ENCODE measurements at regions not wholly inside any gene's neighbourhood (a gene's known extent, or its start where the extent isn't known, plus 50 kb on each side); places are given as distances from the start of the nearest gene placed in this dataset.

DNA sequence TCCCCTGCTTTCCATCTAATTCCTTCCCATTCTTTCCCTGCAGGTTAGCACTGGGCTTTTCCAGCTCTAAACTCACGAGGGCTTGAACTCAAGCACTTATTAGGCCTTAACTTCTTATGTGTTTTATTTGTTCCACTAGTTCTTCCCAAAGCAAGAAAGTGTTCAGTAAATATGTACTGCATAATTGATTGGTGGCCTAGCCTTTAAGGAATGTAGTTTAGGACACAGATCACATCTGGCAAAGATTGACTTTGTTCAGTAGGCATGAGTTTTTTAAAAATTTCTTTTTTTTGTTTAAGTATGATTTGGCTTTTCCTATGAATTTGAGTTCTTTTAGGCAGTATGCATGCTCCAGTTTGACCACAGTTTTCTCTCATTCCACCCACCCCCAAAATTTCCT, 285.2 kb downstream of the NPR3 start:
- H3K36me3 ChIP-seq (ENCODE audit: insufficient read depth in 1 of 2, low read depth in 1 of 2) = no peaks in the 10 kb centered on the region
- peaks cover 11% of the 10 kb centered on the region for H3K9me3 ChIP-seq
- no peaks in the 10 kb centered on the region for H3K4me1 ChIP-seq
- DNase-seq (no peak), ATAC-seq (no peak)
- no peak overlapping the region for H3K4me3 ChIP-seq
- no peaks in the 10 kb centered on the region for H3K27me3 ChIP-seq (ENCODE audit: insufficient read depth in 3 of 3, low read length in 2 of 3)
- TF ChIP-seq, protein P1, sequence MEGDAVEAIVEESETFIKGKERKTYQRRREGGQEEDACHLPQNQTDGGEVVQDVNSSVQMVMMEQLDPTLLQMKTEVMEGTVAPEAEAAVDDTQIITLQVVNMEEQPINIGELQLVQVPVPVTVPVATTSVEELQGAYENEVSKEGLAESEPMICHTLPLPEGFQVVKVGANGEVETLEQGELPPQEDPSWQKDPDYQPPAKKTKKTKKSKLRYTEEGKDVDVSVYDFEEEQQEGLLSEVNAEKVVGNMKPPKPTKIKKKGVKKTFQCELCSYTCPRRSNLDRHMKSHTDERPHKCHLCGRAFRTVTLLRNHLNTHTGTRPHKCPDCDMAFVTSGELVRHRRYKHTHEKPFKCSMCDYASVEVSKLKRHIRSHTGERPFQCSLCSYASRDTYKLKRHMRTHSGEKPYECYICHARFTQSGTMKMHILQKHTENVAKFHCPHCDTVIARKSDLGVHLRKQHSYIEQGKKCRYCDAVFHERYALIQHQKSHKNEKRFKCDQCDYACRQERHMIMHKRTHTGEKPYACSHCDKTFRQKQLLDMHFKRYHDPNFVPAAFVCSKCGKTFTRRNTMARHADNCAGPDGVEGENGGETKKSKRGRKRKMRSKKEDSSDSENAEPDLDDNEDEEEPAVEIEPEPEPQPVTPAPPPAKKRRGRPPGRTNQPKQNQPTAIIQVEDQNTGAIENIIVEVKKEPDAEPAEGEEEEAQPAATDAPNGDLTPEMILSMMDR (IDR thresholded peaks at IDR 0.05) = no peak
- no peak overlapping the region for H3K27ac ChIP-seq
- intact Hi-C loops (cut with DNase I) = no loop called here
- WGBS, 3 donors = 67 to 71% (median 71%) methylated on average over 1 of the region's 1 CpG

DNA sequence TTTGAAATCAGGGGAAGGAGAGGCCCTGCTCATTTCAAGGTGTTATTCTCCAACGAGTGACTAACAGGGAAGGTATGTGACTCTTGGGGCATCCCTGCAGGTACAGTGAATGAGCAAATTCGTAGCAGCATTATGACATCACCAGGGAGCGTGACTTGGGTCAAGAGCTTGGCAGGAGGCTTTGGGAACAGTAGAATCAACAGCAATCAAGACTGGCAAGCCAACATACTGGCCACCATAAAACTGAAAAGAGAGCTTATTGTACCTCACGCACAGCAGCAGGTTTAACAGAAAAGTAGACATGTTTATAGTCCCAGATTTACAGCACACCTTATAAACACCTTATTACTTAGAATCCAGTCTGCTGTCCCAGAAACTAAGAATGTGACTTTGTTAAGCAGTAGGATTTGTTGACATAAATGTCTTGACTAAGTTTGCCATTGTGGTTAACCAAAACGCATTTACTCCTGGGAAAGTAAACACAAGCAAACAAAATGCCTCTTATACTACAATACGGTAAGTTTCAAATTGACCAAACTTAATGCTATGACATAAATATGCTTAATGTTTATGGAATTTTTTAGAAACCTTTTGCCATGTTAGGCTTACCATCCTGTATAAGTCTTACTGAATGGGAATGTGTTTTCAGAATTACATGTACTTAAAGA, 297.8 kb downstream of the NPR3 start:
- H3K9me3 ChIP-seq = peaks cover 5% of the 10 kb centered on the region
- intact Hi-C loops (cut with DNase I) = no loop called here
- TF ChIP-seq, protein P1 (IDR thresholded peaks at IDR 0.05) = no peak
- H3K27me3 ChIP-seq (ENCODE audit: insufficient read depth in 3 of 3, low read length in 2 of 3) = no peaks in the 10 kb centered on the region
- 58 to 64% (median 62%) methylated on average over 6 of the region's 6 CpGs for WGBS, 3 donors
- no peaks in the 10 kb centered on the region for H3K36me3 ChIP-seq (ENCODE audit: insufficient read depth in 1 of 2, low read depth in 1 of 2)
- ATAC-seq (no peak), DNase-seq (no peak)
- H3K4me1 ChIP-seq = no peaks in the 10 kb centered on the region
- no peak overlapping the region for H3K4me3 ChIP-seq
- H3K27ac ChIP-seq = no peak overlapping the region

DNA sequence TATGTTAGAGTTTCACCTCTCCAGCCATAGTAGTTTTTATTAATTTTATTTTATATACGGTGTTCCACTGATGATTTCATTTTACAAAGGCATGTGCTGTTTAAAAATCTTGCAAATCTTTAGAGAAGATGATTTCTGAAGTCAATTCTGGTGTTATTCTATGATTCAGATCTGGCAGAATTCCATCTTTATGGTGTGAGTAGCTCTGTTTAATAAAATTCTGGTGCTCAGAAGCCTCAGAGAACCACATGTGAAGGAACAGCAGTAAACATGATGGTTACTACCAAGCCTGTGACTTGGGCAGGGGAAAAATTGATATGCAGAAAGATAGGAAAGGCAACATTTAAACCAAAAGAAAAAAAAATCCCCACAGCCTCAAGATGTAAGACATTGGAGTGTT, 299.7 kb downstream of the NPR3 start:
- TF ChIP-seq, protein P1 (IDR thresholded peaks at IDR 0.05) = no peak
- Histone ChIP-seq H3K27me3 (ENCODE audit: insufficient read depth in 3 of 3, low read length in 2 of 3) (no peaks in the 10 kb centered on the region), H3K9me3 (peaks cover 8% of the 10 kb centered on the region), H3K36me3 (ENCODE audit: insufficient read depth in 1 of 2, low read depth in 1 of 2) (no peaks in the 10 kb centered on the region), H3K27ac (no peak overlapping the region), H3K4me1 (no peaks in the 10 kb centered on the region), H3K4me3 (no peak overlapping the region)
- DNase-seq (no peak), ATAC-seq (no peak)
- WGBS, 3 donors = 63 to 87% (median 76%) methylated on average over 1 of the region's 1 CpG
- intact Hi-C loops (cut with DNase I) = no loop called here

DNA sequence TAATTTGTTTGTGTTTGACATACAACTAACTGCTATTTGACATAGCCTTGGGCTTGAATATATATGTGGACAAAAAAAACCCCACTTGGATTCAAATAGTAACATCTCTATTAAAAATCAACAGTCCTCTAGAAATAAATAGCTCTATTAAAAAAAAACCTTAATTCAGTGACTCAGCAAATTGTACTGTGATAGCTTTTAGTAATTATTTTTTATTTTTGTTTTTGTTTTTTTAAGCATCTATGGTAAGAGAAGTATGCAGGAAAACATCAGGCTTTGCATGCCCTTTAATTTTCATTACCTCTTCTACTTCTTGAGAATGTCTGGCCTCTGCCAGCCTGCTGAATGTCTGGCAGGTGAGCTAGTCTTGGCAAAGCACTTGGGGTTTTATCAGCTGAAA, 300.7 kb downstream of the NPR3 start:
- H3K4me3 ChIP-seq = no peak overlapping the region
- H3K27ac ChIP-seq = no peak overlapping the region
- intact Hi-C loops (cut with DNase I) = no loop called here
- peaks cover 8% of the 10 kb centered on the region for H3K9me3 ChIP-seq
- TF ChIP-seq, protein P1 (IDR thresholded peaks at IDR 0.05) = no peak
- H3K27me3 ChIP-seq (ENCODE audit: insufficient read depth in 3 of 3, low read length in 2 of 3) = no peaks in the 10 kb centered on the region
- H3K36me3 ChIP-seq (ENCODE audit: insufficient read depth in 1 of 2, low read depth in 1 of 2) = no peaks in the 10 kb centered on the region
- ATAC-seq = no peak
- H3K4me1 ChIP-seq = no peaks in the 10 kb centered on the region
- no peak for DNase-seq

DNA sequence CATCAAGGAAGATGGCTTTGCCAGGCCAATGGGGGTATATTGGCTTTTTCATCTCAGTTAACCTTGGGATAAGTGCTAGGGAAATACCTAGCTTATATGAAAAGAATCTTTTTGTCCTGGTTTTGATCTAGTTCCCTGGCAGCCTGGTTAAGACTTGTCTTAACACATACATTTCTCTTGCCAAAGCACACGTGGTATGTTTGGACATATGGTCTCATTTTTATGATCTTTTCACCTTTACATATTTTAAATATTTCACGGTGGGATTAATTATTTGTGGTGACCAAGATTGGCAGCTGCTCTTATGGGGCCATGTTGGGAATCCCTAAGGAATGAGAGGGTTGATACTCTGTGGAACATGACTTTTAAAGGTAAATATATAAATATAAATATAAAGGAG, 312.5 kb downstream of the NPR3 start:
- no peaks in the 10 kb centered on the region for H3K9me3 ChIP-seq
- no peaks in the 10 kb centered on the region for H3K27me3 ChIP-seq (ENCODE audit: insufficient read depth in 3 of 3, low read length in 2 of 3)
- TF ChIP-seq, protein P1 (IDR thresholded peaks at IDR 0.05) = no peak
- DNase-seq (no peak), ATAC-seq (no peak)
- intact Hi-C loops (cut with DNase I) = no loop called here
- WGBS, 3 donors = 40 to 51% (median 46%) methylated on average over 2 of the region's 2 CpGs
- H3K4me1 ChIP-seq = no peaks in the 10 kb centered on the region
- no peaks in the 10 kb centered on the region for H3K36me3 ChIP-seq (ENCODE audit: insufficient read depth in 1 of 2, low read depth in 1 of 2)
- no peak overlapping the region for H3K4me3 ChIP-seq
- H3K27ac ChIP-seq = no peak overlapping the region
